Neural progenitor cell (in vitro differentiated cells): ENCODE measurements at regions not wholly inside any gene's neighbourhood (a gene's known extent, or its start where the extent isn't known, plus 50 kb on each side); places are given as distances from the start of the nearest gene placed in this dataset.
A peak's percentile ranks its signal among the peaks of the same experiment; 100 is the strongest.

Experiments
- DNase-seq: peaks from one replicate; pipeline ENCODE4 v3.0.0-alpha.2; 2016; ENCODE audit warnings: low spot score
- H2AFZ ChIP-seq: fragments of 200-600 bp; sonication (generic); replicated peaks from 2 replicates; pipeline ENCODE4 v1.6.1; 2016; ENCODE audit warnings: antibody characterized with exemption
- H3F3A ChIP-seq: fragments of 200-600 bp; sonication (generic); 2 replicates; pipeline ENCODE4 v1.6.1; 2016; ENCODE audit warnings: antibody characterized with exemption, low read depth
- H3K27ac ChIP-seq: fragments of 200-600 bp; sonication (generic); 2 replicates; pipeline ENCODE4 v1.5.1; 2016; ENCODE audit warnings: mild to moderate bottlenecking
- H3K27me3 ChIP-seq: fragments of 200-600 bp; sonication (generic); 2 replicates; pipeline ENCODE4 v1.6.1; 2016; ENCODE audit warnings: mild to moderate bottlenecking, moderate library complexity
- H3K36me3 ChIP-seq: fragments of 200-600 bp; sonication (generic); 2 replicates; pipeline ENCODE4 v1.5.1; 2016
- H3K4me1 ChIP-seq: fragments of 200-600 bp; sonication (generic); 2 replicates; pipeline ENCODE4 v1.6.1; 2016; ENCODE audit warnings: mixed run types
- H3K4me2 ChIP-seq: fragments of 200-600 bp; sonication (generic); 2 replicates; pipeline ENCODE4 v1.6.1; 2016
- H3K4me3 ChIP-seq: fragments of 200-600 bp; sonication (generic); 2 replicates; pipeline ENCODE4 v1.5.1; 2016
- H3K79me2 ChIP-seq: fragments of 200-600 bp; sonication (generic); 2 replicates; pipeline ENCODE4 v1.6.1; 2016; ENCODE audit warnings: low read depth
- H3K9ac ChIP-seq: fragments of 200-600 bp; sonication (generic); 2 replicates; pipeline ENCODE4 v1.6.1; 2016
- H3K9me3 ChIP-seq: fragments of 200-600 bp; sonication (generic); 2 replicates; pipeline ENCODE4 v1.5.1; 2016; ENCODE audit warnings: low read depth
- H4K20me1 ChIP-seq: fragments of 200-600 bp; sonication (generic); 2 replicates; pipeline ENCODE4 v1.6.1; 2016; ENCODE audit warnings: low read depth
- H3K27ac Mint-ChIP-seq: 3 replicates; pipeline ENCODE4 v1.8.0; 2021; ENCODE audit warnings: mixed read lengths
- H3K27me3 Mint-ChIP-seq: 2 replicates; pipeline ENCODE4 v1.8.0; 2022; ENCODE audit warnings: low read depth, mild to moderate bottlenecking, inconsistent platforms, moderate library complexity, mixed read lengths; ENCODE audit not compliant: insufficient read depth
- H3K36me3 Mint-ChIP-seq: 3 replicates; pipeline ENCODE4 v1.8.0; 2021; ENCODE audit warnings: mixed read lengths
- H3K4me1 Mint-ChIP-seq: 3 replicates; pipeline ENCODE4 v1.8.0; 2021; ENCODE audit warnings: mixed read lengths
- H3K4me3 Mint-ChIP-seq: 3 replicates; pipeline ENCODE4 v1.8.0; 2021; ENCODE audit warnings: mild to moderate bottlenecking, moderate library complexity, mixed read lengths
- H3K9me3 Mint-ChIP-seq: 3 replicates; pipeline ENCODE4 v1.8.0; 2020; ENCODE audit warnings: mixed read lengths
- CTCF ChIP-seq: fragments of 200-600 bp; sonication (generic); IDR thresholded peaks from 2 replicates; pipeline ENCODE4 v1.5.1; 2017; ENCODE audit warnings: antibody characterized with exemption, mild to moderate bottlenecking
- EZH2 ChIP-seq: fragments of 200-600 bp; sonication (generic); IDR thresholded peaks from 2 replicates; pipeline ENCODE4 v1.6.1; 2017; ENCODE audit warnings: antibody characterized with exemption, mild to moderate bottlenecking, moderate library complexity
- EZH2phosphoT487 ChIP-seq: fragments of 200-600 bp; sonication (generic); IDR thresholded peaks from 2 replicates; pipeline ENCODE4 v1.6.1; 2017; ENCODE audit warnings: antibody characterized with exemption

- DNase-seq, result no peak
- H4K20me1 ChIP-seq, result no peaks in the 10 kb centered on the region
Observed at GRCh38 chr7:68581417-68581816, 1016.9 kb upstream of the AUTS2 start.

GRCh38 chr7:68587599-68587998, 1010.7 kb upstream of the AUTS2 start:
- no peak overlapping the region for H3K27ac Mint-ChIP-seq
- no peaks in the 10 kb centered on the region for H3K9me3 ChIP-seq
- H4K20me1 ChIP-seq, result no peaks in the 10 kb centered on the region
- no peak for DNase-seq
- no peaks in the 10 kb centered on the region for H3K27me3 Mint-ChIP-seq
- no peak overlapping the region for H3K4me3 ChIP-seq
- H3K4me1 Mint-ChIP-seq, result no peaks in the 10 kb centered on the region
- no peak overlapping the region for H3K27ac ChIP-seq
- H3K36me3 ChIP-seq, result no peaks in the 10 kb centered on the region
- H3K9me3 Mint-ChIP-seq, result peaks cover 6% of the 10 kb centered on the region
- H3K4me1 ChIP-seq, result no peaks in the 10 kb centered on the region
- no peaks in the 10 kb centered on the region for H3K79me2 ChIP-seq
- H3K4me2 ChIP-seq, result no peak overlapping the region
- no peaks in the 10 kb centered on the region for H3F3A ChIP-seq
- TF ChIP-seq EZH2 (no peak), CTCF (no peak), EZH2phosphoT487 (no peak)
- no peaks in the 10 kb centered on the region for H3K27me3 ChIP-seq
- H2AFZ ChIP-seq, result peak overlapping the region; percentile 50
- H3K36me3 Mint-ChIP-seq, result no peaks in the 10 kb centered on the region
- no peak overlapping the region for H3K9ac ChIP-seq
- H3K4me3 Mint-ChIP-seq, result no peak overlapping the region

More at GRCh38 chr7:68581417-68581816, 1016.9 kb upstream of the AUTS2 start:
- Mint-ChIP-seq H3K9me3 (peaks cover 9% of the 10 kb centered on the region), H3K36me3 (no peaks in the 10 kb centered on the region), H3K4me3 (no peak overlapping the region), H3K27me3 (peaks cover 2% of the 10 kb centered on the region), H3K4me1 (no peaks in the 10 kb centered on the region), H3K27ac (no peak overlapping the region)
- no peak overlapping the region for H2AFZ ChIP-seq
- no peaks in the 10 kb centered on the region for H3K9me3 ChIP-seq
- no peaks in the 10 kb centered on the region for H3K79me2 ChIP-seq
- no peaks in the 10 kb centered on the region for H3K27me3 ChIP-seq
- H3K4me2 ChIP-seq, result no peak overlapping the region
- no peak for TF ChIP-seq CTCF
- no peak for TF ChIP-seq EZH2phosphoT487
- no peak for TF ChIP-seq EZH2
- H3K4me3 ChIP-seq, result no peak overlapping the region
- H3K4me1 ChIP-seq, result no peaks in the 10 kb centered on the region
- H3F3A ChIP-seq, result no peaks in the 10 kb centered on the region
- no peak overlapping the region for H3K27ac ChIP-seq
- no peak overlapping the region for H3K9ac ChIP-seq
- H3K36me3 ChIP-seq, result no peaks in the 10 kb centered on the region

GRCh38 chr7:68601826-68602225, 996.4 kb upstream of the AUTS2 start:
- no peak overlapping the region for H3K4me2 ChIP-seq
- Mint-ChIP-seq H3K4me1 (no peaks in the 10 kb centered on the region), H3K27ac (no peak overlapping the region), H3K4me3 (no peak overlapping the region), H3K36me3 (no peaks in the 10 kb centered on the region), H3K9me3 (no peaks in the 10 kb centered on the region), H3K27me3 (peaks cover 2% of the 10 kb centered on the region)
- no peak overlapping the region for H3K4me3 ChIP-seq
- no peaks in the 10 kb centered on the region for H3K4me1 ChIP-seq
- no peaks in the 10 kb centered on the region for H3K36me3 ChIP-seq
- no peak overlapping the region for H3K27ac ChIP-seq
- H3F3A ChIP-seq, result no peaks in the 10 kb centered on the region
- TF ChIP-seq EZH2 (no peak), EZH2phosphoT487 (no peak), CTCF (no peak)
- no peaks in the 10 kb centered on the region for H3K27me3 ChIP-seq
- H3K9ac ChIP-seq, result no peak overlapping the region
- no peaks in the 10 kb centered on the region for H3K9me3 ChIP-seq
- no peaks in the 10 kb centered on the region for H4K20me1 ChIP-seq
- H2AFZ ChIP-seq, result no peak overlapping the region
- DNase-seq, result no peak
- H3K79me2 ChIP-seq, result no peaks in the 10 kb centered on the region

DNA sequence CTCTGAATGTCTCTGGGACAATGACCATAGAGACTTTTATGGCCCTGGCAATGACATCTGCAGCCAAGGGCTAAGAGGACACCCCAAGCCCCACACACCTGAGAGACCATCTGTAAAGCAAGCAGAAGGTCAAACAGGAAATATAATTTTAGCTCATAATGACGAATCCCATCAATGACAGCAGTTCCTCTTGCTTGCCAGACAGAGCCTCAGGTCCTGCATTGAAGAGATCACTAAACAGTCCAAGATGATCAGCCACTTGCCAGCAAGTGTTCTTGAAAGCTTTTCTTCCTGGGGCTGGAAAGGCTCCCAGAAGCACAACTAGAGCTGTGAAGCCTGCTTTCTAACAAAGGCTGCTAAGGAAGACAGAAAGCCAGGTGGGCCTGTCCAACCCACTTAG, 993.7 kb upstream of the AUTS2 start:
- Mint-ChIP-seq H3K36me3 (no peaks in the 10 kb centered on the region), H3K27me3 (no peaks in the 10 kb centered on the region), H3K9me3 (peaks cover 17% of the 10 kb centered on the region), H3K27ac (no peak overlapping the region), H3K4me1 (no peaks in the 10 kb centered on the region), H3K4me3 (no peak overlapping the region)
- no peak overlapping the region for H2AFZ ChIP-seq
- H3K4me3 ChIP-seq, result no peak overlapping the region
- H3K27me3 ChIP-seq, result no peaks in the 10 kb centered on the region
- no peak overlapping the region for H3K9ac ChIP-seq
- no peaks in the 10 kb centered on the region for H3F3A ChIP-seq
- no peak overlapping the region for H3K4me2 ChIP-seq
- TF ChIP-seq EZH2phosphoT487 (no peak), EZH2 (no peak), CTCF (no peak)
- no peaks in the 10 kb centered on the region for H4K20me1 ChIP-seq
- no peak for DNase-seq
- no peaks in the 10 kb centered on the region for H3K79me2 ChIP-seq
- no peaks in the 10 kb centered on the region for H3K36me3 ChIP-seq
- peaks cover 11% of the 10 kb centered on the region for H3K9me3 ChIP-seq
- no peaks in the 10 kb centered on the region for H3K4me1 ChIP-seq
- no peak overlapping the region for H3K27ac ChIP-seq
